HEK293T (cell line): ENCODE measurements at regions not wholly inside any gene's neighbourhood (a gene's known extent, or its start where the extent isn't known, plus 50 kb on each side); places are given as distances from the start of the nearest gene placed in this dataset.

Source experiments
- CTCF ChIA-PET: fragments of 350-600 bp; formaldehyde crosslinking; extraction: SDS; loops from one replicate; lab custom pipeline; 2021; ENCODE audit warnings: antibody characterized with exemption, inconsistent platforms; lab: Yijun Ruan, JAX
- POLR2A ChIA-PET: fragments of 350-600 bp; formaldehyde crosslinking; extraction: SDS; loops from one replicate; lab custom pipeline; 2020; ENCODE audit warnings: antibody characterized with exemption, inconsistent platforms; lab: Yijun Ruan, JAX
- DNase-seq: peaks from one replicate; pipeline ENCODE4 v3.0.0; 2012; ENCODE audit warnings: mixed read lengths; ENCODE audit errors: extremely low spot score
- ARNT ChIP-seq: fragments of 450-650 bp; IDR thresholded peaks from 2 replicates; pipeline ENCODE4 v1.6.1; 2017; ENCODE audit warnings: mild to moderate bottlenecking
- BHLHE40 ChIP-seq: fragments of 450-650 bp; IDR thresholded peaks from 2 replicates; pipeline ENCODE4 v1.6.1; 2016; ENCODE audit warnings: mild to moderate bottlenecking, moderate library complexity, borderline replicate concordance
- CTBP1 ChIP-seq: fragments of 450-650 bp; IDR thresholded peaks from 2 replicates; pipeline ENCODE4 v1.6.1; 2016; ENCODE audit warnings: borderline replicate concordance
- ELF4 ChIP-seq: fragments of 450-650 bp; IDR thresholded peaks from 2 replicates; pipeline ENCODE4 v1.6.1; 2017; ENCODE audit warnings: antibody characterized with exemption
- FOXA1 ChIP-seq: fragments of 450-650 bp; IDR thresholded peaks from 2 replicates; pipeline ENCODE4 v1.6.1; 2016; ENCODE audit warnings: mild to moderate bottlenecking
- FOXK2 ChIP-seq: fragments of 450-650 bp; IDR thresholded peaks from 2 replicates; pipeline ENCODE4 v1.6.1; 2016; ENCODE audit warnings: mild to moderate bottlenecking
- FOXM1 ChIP-seq: fragments of 450-650 bp; IDR thresholded peaks from 2 replicates; pipeline ENCODE4 v1.6.1; 2017; ENCODE audit warnings: mild to moderate bottlenecking, borderline replicate concordance
- HDGF ChIP-seq: fragments of 450-650 bp; IDR thresholded peaks from 2 replicates; pipeline ENCODE4 v1.6.1; 2017; ENCODE audit warnings: antibody characterized with exemption, borderline replicate concordance
- L3MBTL2 ChIP-seq: fragments of 450-650 bp; conservative IDR thresholded peaks from 2 replicates; pipeline ENCODE4 v1.6.1; 2016; ENCODE audit warnings: mild to moderate bottlenecking
- LEF1 ChIP-seq: fragments of 450-650 bp; IDR thresholded peaks from 2 replicates; pipeline ENCODE4 v1.6.1; 2017; ENCODE audit warnings: mild to moderate bottlenecking, borderline replicate concordance
- NFRKB ChIP-seq: fragments of 450-650 bp; IDR thresholded peaks from 2 replicates; pipeline ENCODE4 v1.6.1; 2016; ENCODE audit warnings: mild to moderate bottlenecking, moderate library complexity
- SP1 ChIP-seq: fragments of 450-650 bp; IDR thresholded peaks from 2 replicates; pipeline ENCODE4 v1.6.1; 2017
- SUZ12 ChIP-seq: fragments of 450-650 bp; IDR thresholded peaks from 2 replicates; pipeline ENCODE4 v1.6.1; 2016; ENCODE audit warnings: mild to moderate bottlenecking
- TARDBP ChIP-seq: fragments of 450-650 bp; IDR thresholded peaks from 2 replicates; pipeline ENCODE4 v1.6.1; 2016
- ZNF384 ChIP-seq: fragments of 450-650 bp; IDR thresholded peaks from 2 replicates; pipeline ENCODE4 v1.6.1; 2016
- TF ChIP-seq, protein P1 (sequence below): fragments of 450-650 bp; IDR thresholded peaks from 2 replicates; pipeline ENCODE4 v1.6.1; 2016

DNA sequence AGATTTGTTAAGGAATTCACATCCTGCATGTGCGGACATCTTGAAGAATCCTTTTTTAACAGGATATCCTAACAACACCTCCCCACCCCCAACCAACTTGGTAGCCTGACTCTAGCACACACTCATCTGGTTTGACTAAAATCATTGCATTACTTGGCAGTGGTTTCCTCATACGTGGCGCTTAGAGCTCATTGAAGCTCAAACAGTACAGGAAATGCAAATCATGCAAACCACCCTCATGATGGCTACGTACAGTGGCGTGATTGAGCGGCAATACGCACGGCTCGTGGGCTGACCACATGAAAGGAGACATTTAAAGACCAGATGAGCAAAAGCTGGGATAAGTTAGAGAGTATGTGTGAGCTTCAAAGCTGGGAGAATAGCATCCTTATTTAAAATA, 336.2 kb downstream of the ZEB2 start:
- DNase-seq, result no peak
- TF ChIP-seq CTBP1 (no peak), FOXK2 (no peak), LEF1 (no peak), L3MBTL2 (no peak), SP1 (no peak), SUZ12 (no peak), ZNF384 (no peak), FOXA1 (no peak), BHLHE40 (no peak), HDGF (no peak), ARNT (no peak), NFRKB (no peak)
- TF ChIP-seq, protein P1, sequence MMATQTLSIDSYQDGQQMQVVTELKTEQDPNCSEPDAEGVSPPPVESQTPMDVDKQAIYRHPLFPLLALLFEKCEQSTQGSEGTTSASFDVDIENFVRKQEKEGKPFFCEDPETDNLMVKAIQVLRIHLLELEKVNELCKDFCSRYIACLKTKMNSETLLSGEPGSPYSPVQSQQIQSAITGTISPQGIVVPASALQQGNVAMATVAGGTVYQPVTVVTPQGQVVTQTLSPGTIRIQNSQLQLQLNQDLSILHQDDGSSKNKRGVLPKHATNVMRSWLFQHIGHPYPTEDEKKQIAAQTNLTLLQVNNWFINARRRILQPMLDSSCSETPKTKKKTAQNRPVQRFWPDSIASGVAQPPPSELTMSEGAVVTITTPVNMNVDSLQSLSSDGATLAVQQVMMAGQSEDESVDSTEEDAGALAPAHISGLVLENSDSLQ, result no peak
- CTCF ChIA-PET, result no interaction called here
- POLR2A ChIA-PET, result no interaction called here

DNA sequence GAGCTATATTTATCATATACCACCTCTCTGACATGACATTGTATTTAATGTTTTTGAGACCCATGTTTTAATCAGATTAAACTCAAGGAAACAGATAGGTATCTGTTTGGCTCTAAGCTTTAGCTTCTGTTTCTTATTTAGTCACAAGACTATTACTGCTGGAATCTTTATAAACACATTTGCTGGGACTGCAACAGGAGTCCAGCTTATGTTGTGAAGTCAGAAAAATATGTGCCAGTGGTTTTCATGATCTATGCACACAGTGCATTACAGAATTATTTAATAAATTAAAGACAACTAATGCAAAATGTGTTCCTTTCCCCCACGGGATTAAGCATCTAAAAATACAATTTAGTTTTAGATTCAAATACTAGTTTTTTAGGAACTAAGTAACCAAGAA, 338.9 kb downstream of the ZEB2 start:
- TF ChIP-seq BHLHE40 (no peak), L3MBTL2 (no peak), NFRKB (no peak), HDGF (no peak), SUZ12 (no peak), FOXA1 (no peak), FOXM1 (no peak), ARNT (no peak), ELF4 (no peak), CTBP1 (no peak), ZNF384 (no peak), FOXK2 (no peak), LEF1 (no peak)
- TF ChIP-seq, protein P1, result no peak
- no peak for DNase-seq
- ChIA-PET CTCF (no interaction called here), POLR2A (interaction anchor here (0.7 kb wide), 1 partner anchor 151 kb away, joined by 3 read pairs; a partner anchor contains a TSS)

DNA sequence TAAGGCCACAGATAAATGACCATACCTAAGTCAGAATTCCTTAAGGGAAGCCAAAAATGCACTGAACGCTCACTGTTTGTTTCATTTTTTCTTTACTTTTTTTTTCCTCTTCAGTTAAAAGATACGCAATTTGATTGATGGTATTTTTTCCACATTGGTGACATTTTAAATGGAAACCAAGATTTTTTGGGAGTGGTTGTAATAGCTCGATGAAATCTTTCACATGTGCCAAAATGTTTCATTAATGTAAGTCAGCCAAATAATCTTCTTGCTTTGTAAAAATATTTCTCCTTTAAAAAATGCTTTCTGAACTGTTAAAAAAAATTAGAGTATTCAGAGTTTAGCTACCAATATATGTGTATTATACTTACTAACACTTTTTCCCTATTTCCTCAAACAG, 339.8 kb downstream of the ZEB2 start:
- no peak for TF ChIP-seq NFRKB
- TF ChIP-seq BHLHE40, result no peak
- TF ChIP-seq TARDBP, result no peak
- no peak for TF ChIP-seq CTBP1
- no peak for TF ChIP-seq FOXM1
- TF ChIP-seq FOXK2, result no peak
- no peak for TF ChIP-seq SUZ12
- TF ChIP-seq, protein P1, result no peak
- no peak for TF ChIP-seq HDGF
- TF ChIP-seq LEF1, result no peak
- no peak for DNase-seq
- POLR2A ChIA-PET, result interaction anchor here (0.7 kb wide), 1 partner anchor 152 kb away, joined by 3 read pairs; a partner anchor contains a TSS
- CTCF ChIA-PET, result no interaction called here

DNA sequence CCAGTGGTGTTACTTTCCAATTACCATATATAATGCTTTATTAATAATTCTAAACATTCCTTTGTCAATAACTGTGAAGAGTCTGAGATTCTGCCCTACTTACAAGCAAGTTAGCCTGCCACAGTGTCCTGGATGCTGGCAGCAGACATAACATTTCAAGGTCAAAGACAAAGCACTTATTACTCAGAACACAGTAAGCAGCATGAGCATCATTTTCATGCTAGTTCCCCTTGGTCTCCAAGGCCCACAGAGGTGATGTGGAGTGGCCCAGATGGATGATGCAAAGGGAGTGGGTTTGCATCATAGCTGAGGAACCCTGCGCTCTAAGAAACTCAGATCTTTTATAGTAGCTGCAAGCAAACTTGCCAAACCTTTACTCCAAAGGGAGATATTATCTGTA, 349.7 kb downstream of the ZEB2 start:
- TF ChIP-seq TARDBP (no peak), ELF4 (no peak), BHLHE40 (no peak), ZNF384 (no peak)
- no peak for DNase-seq
- ChIA-PET CTCF (no interaction called here), POLR2A (no interaction called here)

DNA sequence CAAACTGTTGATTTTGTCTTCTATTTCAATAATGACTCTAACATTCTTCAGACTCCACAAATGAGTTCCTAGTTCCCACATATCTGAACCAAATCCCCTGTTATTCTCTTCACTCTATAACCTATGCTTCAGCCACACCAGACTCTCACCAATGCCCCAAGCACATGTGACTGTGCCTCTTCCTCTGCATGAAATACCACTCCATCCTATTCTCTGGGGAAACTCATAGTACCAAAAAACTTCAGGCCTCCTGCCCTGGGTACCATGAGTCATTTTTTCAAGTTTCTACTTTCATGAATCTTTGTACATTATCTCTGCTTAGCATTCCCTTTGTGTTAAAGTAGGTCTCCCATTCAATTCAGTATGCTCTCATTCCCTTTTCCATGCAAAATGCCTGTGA, 353.2 kb downstream of the ZEB2 start:
- no peak for DNase-seq
- TF ChIP-seq L3MBTL2, result no peak
- no peak for TF ChIP-seq ZNF384
- TF ChIP-seq FOXM1, result no peak
- TF ChIP-seq ARNT, result no peak
- TF ChIP-seq FOXA1, result no peak
- TF ChIP-seq TARDBP, result no peak
- TF ChIP-seq, protein P1, result no peak
- no peak for TF ChIP-seq LEF1
- no peak for TF ChIP-seq SP1
- no peak for TF ChIP-seq BHLHE40
- TF ChIP-seq CTBP1, result no peak
- TF ChIP-seq NFRKB, result no peak
- ChIA-PET CTCF (no interaction called here), POLR2A (no interaction called here)

DNA sequence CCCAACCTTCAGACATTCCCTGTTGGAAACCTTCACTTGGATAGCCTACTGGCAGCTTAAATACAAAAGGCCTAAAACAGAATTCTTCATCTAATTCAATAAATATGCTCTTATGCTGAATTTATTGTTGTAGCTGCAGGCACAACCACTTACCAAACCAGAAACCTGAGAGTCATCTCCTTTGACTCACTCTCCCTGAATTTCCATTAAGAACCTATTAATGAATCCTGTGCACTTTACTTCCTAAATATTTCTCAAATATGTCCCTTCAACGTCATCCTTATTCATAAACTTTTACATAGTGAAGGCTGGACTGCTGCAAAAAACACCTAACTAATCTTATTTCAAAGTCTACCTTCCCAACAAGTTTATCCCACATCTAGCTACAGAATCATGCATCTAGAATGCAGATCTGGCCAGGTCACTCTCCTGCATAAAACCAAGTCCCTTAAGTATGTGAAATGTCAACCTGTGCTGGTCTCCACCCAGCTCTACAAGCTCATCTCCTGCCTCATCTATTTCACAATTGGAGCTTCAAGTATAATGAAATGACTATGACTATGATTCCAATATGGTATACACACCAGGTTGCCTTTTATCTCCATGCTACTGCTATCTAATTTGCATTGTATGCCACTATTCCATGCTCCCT, 354.2 kb downstream of the ZEB2 start:
- no peak for TF ChIP-seq FOXK2
- TF ChIP-seq HDGF, result no peak
- TF ChIP-seq ARNT, result no peak
- no peak for TF ChIP-seq ZNF384
- TF ChIP-seq, protein P1, result no peak
- TF ChIP-seq NFRKB, result no peak
- no peak for TF ChIP-seq FOXA1
- TF ChIP-seq LEF1, result no peak
- no peak for TF ChIP-seq CTBP1
- TF ChIP-seq BHLHE40, result no peak
- TF ChIP-seq SUZ12, result no peak
- TF ChIP-seq SP1, result no peak
- TF ChIP-seq ELF4, result no peak
- no peak for TF ChIP-seq FOXM1
- no peak for TF ChIP-seq L3MBTL2
- TF ChIP-seq TARDBP, result no peak
- POLR2A ChIA-PET, result no interaction called here
- DNase-seq, result no peak
- CTCF ChIA-PET, result no interaction called here
